MM.1S (cell line): ENCODE measurements at regions not wholly inside any gene's neighbourhood (a gene's known extent, or its start where the extent isn't known, plus 50 kb on each side); places are given as distances from the start of the nearest gene placed in this dataset.

Experiments
- DNase-seq: peaks from one replicate; pipeline ENCODE4 v3.0.0-alpha.2; 2015
- H2AFZ ChIP-seq: fragments of 300-600 bp; sonication (generic); 2 replicates; pipeline ENCODE4 v1.6.0; 2016; ENCODE audit warnings: antibody characterized with exemption, low read length
- H3F3A ChIP-seq: fragments of 300-600 bp; sonication (generic); 2 replicates; pipeline ENCODE4 v1.6.1; 2016; ENCODE audit warnings: mild to moderate bottlenecking, antibody characterized with exemption, low read length, moderate library complexity, mixed read lengths; ENCODE audit not compliant: insufficient read depth
- H3K27ac ChIP-seq: fragments of 300-600 bp; sonication (generic); 2 replicates; pipeline ENCODE4 v1.5.1; 2016; ENCODE audit warnings: mild to moderate bottlenecking, low read length
- H3K27me3 ChIP-seq: fragments of 300-600 bp; sonication (generic); replicated peaks from 2 replicates; pipeline ENCODE4 v1.6.0; 2016; ENCODE audit warnings: low read length; ENCODE audit not compliant: insufficient read depth
- H3K36me3 ChIP-seq: fragments of 300-600 bp; sonication (generic); replicated peaks from 2 replicates; pipeline ENCODE4 v1.6.1; 2016; ENCODE audit warnings: mild to moderate bottlenecking, low read length, mixed read lengths; ENCODE audit not compliant: insufficient read depth
- H3K4me1 ChIP-seq: fragments of 300-600 bp; sonication (generic); 2 replicates; pipeline ENCODE4 v1.6.1; 2016; ENCODE audit warnings: low read length, mixed read lengths
- H3K4me2 ChIP-seq: fragments of 300-600 bp; sonication (generic); 2 replicates; pipeline ENCODE4 v1.6.0; 2016; ENCODE audit warnings: low read depth, low read length
- H3K4me3 ChIP-seq: fragments of 300-600 bp; sonication (generic); 2 replicates; pipeline ENCODE4 v1.5.1; 2016; ENCODE audit warnings: low read length, mixed read lengths
- H3K79me2 ChIP-seq: fragments of 300-600 bp; sonication (generic); 2 replicates; pipeline ENCODE4 v1.6.1; 2016; ENCODE audit warnings: mixed run types, low read length, mixed read lengths
- H3K9ac ChIP-seq: fragments of 300-600 bp; sonication (generic); 2 replicates; pipeline ENCODE4 v1.6.1; 2016; ENCODE audit warnings: low read length, mixed read lengths
- H3K9me2 ChIP-seq: fragments of 300-600 bp; sonication (generic); replicated peaks from 2 replicates; pipeline ENCODE4 v1.6.1; 2016; ENCODE audit warnings: mild to moderate bottlenecking, low read length, mixed read lengths; ENCODE audit not compliant: insufficient read depth
- H3K9me3 ChIP-seq: fragments of 300-600 bp; sonication (generic); replicated peaks from 2 replicates; pipeline ENCODE4 v1.6.1; 2016; ENCODE audit warnings: mild to moderate bottlenecking, low read length, mixed read lengths; ENCODE audit not compliant: insufficient read depth
- H4K20me1 ChIP-seq: fragments of 300-600 bp; sonication (generic); 2 replicates; pipeline ENCODE4 v1.6.1; 2016; ENCODE audit warnings: mild to moderate bottlenecking, low read length, moderate library complexity, mixed read lengths; ENCODE audit not compliant: insufficient read depth
- CTCF ChIP-seq: fragments of 300-600 bp; sonication (generic); IDR thresholded peaks from 2 replicates; pipeline ENCODE4 v1.5.1; 2016; ENCODE audit warnings: antibody characterized with exemption, low read length, mixed read lengths
- EZH2 ChIP-seq: fragments of 300-600 bp; sonication (generic); optimal IDR thresholded peaks from 2 replicates; pipeline ENCODE3; 2017; ENCODE audit warnings: low read depth, mild to moderate bottlenecking, antibody characterized with exemption, low read length, mixed read lengths
- EZH2phosphoT487 ChIP-seq: fragments of 300-600 bp; sonication (generic); IDR thresholded peaks from 2 replicates; pipeline ENCODE4 v1.6.1; 2018; ENCODE audit warnings: antibody characterized with exemption, low read length

GRCh38 chr17:37844977-37845293 lies 79.3 kb upstream of the TBC1D3K start:
- H3K9ac ChIP-seq = no peak overlapping the region
- peak overlapping the region; percentile 52 for H2AFZ ChIP-seq
- H3K4me3 ChIP-seq = no peak overlapping the region
- no peaks in the 10 kb centered on the region for H3K79me2 ChIP-seq
- no peaks in the 10 kb centered on the region for H3K36me3 ChIP-seq
- no peaks in the 10 kb centered on the region for H3K27me3 ChIP-seq
- no peaks in the 10 kb centered on the region for H3K9me2 ChIP-seq
- H3F3A ChIP-seq = no peaks in the 10 kb centered on the region
- peak overlapping the region; percentile 49; the same call in 1 of the 2 replicates for H3K4me2 ChIP-seq
- TF ChIP-seq EZH2 (no peak), EZH2phosphoT487 (no peak), CTCF (no peak)
- H4K20me1 ChIP-seq = no peaks in the 10 kb centered on the region
- no peaks in the 10 kb centered on the region for H3K9me3 ChIP-seq
- no peak for DNase-seq
- peaks cover 16% of the 10 kb centered on the region for H3K4me1 ChIP-seq
- no peak overlapping the region for H3K27ac ChIP-seq

DNA sequence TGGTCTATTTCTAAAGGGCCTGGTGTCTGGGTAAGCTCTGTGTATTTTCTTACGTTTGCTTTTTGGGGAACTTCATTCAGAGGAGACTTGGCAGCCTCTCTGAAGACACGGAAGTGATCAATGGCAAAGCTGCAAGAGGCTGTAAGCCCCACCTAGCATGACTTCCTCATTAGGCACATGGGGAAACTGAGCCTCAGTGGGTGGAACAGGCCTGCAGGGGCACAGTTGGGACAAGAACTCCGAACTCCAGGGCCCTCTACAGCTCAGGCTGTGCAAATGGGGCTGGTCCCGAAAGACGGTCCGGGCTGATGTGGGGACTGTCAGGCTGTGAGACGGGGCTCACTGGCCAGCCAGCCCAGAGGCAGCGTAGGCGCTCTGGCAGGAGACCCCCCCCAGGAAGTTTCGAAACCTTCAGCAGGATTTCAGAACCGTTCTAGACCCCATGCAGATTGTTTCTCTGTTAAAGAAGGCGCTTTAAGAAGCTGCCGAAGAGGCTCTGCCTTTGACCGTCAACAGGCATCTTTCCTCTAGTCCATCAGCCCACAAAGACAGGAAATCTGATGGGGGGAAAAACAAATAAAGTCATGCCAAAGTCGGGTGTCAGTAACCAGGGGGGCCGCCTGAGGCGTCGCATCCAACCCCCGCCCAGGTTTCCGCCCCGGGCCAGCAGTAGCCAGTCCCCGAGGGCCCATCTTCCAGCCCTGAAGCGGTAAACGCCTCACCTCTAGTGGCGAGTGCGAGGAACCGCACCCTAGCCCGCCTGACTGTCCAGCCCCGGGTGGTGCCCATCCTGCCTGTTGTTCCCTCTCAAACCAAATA lies 79.8 kb upstream of the TBC1D3K start:
- Histone ChIP-seq H3K4me3 (no peak overlapping the region), H3K9me3 (no peaks in the 10 kb centered on the region), H3K27me3 (no peaks in the 10 kb centered on the region), H3F3A (no peaks in the 10 kb centered on the region), H4K20me1 (no peaks in the 10 kb centered on the region), H3K4me2 (peak overlapping the region; percentile 49), H3K79me2 (no peaks in the 10 kb centered on the region), H3K36me3 (no peaks in the 10 kb centered on the region), H3K4me1 (peaks cover 13% of the 10 kb centered on the region), H3K9me2 (no peaks in the 10 kb centered on the region), H3K9ac (no peak overlapping the region), H3K27ac (no peak overlapping the region), H2AFZ (peak overlapping the region; percentile 52)
- peak; percentile 51 for DNase-seq
- TF ChIP-seq CTCF (peak; percentile 84), EZH2 (no peak)

DNA sequence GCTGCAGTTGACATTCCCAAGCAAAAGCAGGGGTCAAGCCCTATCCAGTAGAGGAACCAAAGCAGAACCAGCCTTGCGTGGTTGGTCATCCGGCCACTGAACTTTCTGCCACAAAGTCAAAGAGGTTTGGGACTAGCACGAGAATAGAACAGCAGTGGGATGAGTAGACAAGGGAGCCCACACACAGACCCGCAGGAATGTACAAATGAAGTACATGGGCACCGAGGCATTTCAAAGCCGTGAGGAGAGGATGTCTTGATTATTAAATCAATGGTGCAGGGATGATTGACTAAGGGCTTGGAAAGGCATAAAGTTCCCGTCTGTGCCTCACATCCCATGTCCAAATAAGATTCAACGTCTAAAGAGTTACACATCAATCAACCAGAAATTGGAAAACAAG lies 81.8 kb upstream of the TBC1D3K start:
- TF ChIP-seq CTCF = no peak
- no peak for TF ChIP-seq EZH2phosphoT487
- TF ChIP-seq EZH2 = no peak
- DNase-seq = no peak
- Histone ChIP-seq H3K27ac (no peak overlapping the region), H2AFZ (no peak overlapping the region), H3K4me3 (no peak overlapping the region), H3K4me1 (no peaks in the 10 kb centered on the region), H3K9ac (no peak overlapping the region), H3K27me3 (no peaks in the 10 kb centered on the region), H3K4me2 (no peak overlapping the region), H3K79me2 (no peaks in the 10 kb centered on the region), H3K9me3 (no peaks in the 10 kb centered on the region), H3K9me2 (no peaks in the 10 kb centered on the region), H3F3A (no peaks in the 10 kb centered on the region), H4K20me1 (no peaks in the 10 kb centered on the region), H3K36me3 (no peaks in the 10 kb centered on the region)
